ENCODE measurements at regions not wholly inside any gene's neighbourhood (a gene's known extent, or its start where the extent isn't known, plus 50 kb on each side); places are given as distances from the start of the nearest gene placed in this dataset.
"Not testable (repeated sequence)": the region's sequence is repeated elsewhere in the genome, so short reads cannot be mapped to it uniquely, and the experiment has no call there.

- DNase-seq = no peak
- Histone ChIP-seq H3K4me3 (peak overlapping the region in 1 of 2 donors; percentile 99), H3K36me3 (no peaks in the 10 kb centered on the region), H3K27me3 (no peaks in the 10 kb centered on the region), H3K4me1 (peaks cover 0 to 10% of the 10 kb centered on the region in 2 donors), H3K9me3 (no peaks in the 10 kb centered on the region), H3K27ac (peak overlapping the region in 1 of 2 donors; percentile 82)
- TF ChIP-seq POLR2A (IDR thresholded peaks at IDR 0.05) (no peak), CTCF (IDR thresholded peaks at IDR 0.05) (no peak)
- intact Hi-C loops (cut with DNase I; ENCODE audit: low total_unique reads) = no loop called here
Observed at GRCh38 chr3:15861163-15861562, 63.4 kb upstream of the ANKRD28 start.

- intact Hi-C loops (cut with DNase I; ENCODE audit: low total_unique reads) = no loop called here
- H3K36me3 ChIP-seq = no peaks in the 10 kb centered on the region
- H3K27me3 ChIP-seq = no peaks in the 10 kb centered on the region
- no peaks in the 10 kb centered on the region for H3K4me1 ChIP-seq
- no peak overlapping the region for H3K4me3 ChIP-seq
- no peaks in the 10 kb centered on the region for H3K9me3 ChIP-seq
- TF ChIP-seq POLR2A (IDR thresholded peaks at IDR 0.05) (no peak), CTCF (IDR thresholded peaks at IDR 0.05) (no peak)
- DNase-seq = no peak
- no peak overlapping the region for H3K27ac ChIP-seq
Observed at GRCh38 chr3:15872807-15873206, 75.0 kb upstream of the ANKRD28 start.

- H3K4me1 ChIP-seq = no peaks in the 10 kb centered on the region
- no peaks in the 10 kb centered on the region for H3K9me3 ChIP-seq
- H3K36me3 ChIP-seq = no peaks in the 10 kb centered on the region
- intact Hi-C loops (cut with DNase I; ENCODE audit: low total_unique reads) = no loop called here
- H3K27ac ChIP-seq = no peak overlapping the region
- no peak for TF ChIP-seq CTCF (IDR thresholded peaks at IDR 0.05)
- no peaks in the 10 kb centered on the region for H3K27me3 ChIP-seq
- no peak for DNase-seq
- no peak overlapping the region for H3K4me3 ChIP-seq
Observed at GRCh38 chr3:15873415-15873814, 75.6 kb upstream of the ANKRD28 start.

GRCh38 chr3:15875016-15875689, 77.4 kb upstream of the ANKRD28 start:
- no peak for DNase-seq
- Histone ChIP-seq H3K4me3 (no peak overlapping the region), H3K4me1 (no peaks in the 10 kb centered on the region), H3K27me3 (no peaks in the 10 kb centered on the region), H3K27ac (no peak overlapping the region), H3K36me3 (no peaks in the 10 kb centered on the region), H3K9me3 (no peaks in the 10 kb centered on the region)
- TF ChIP-seq POLR2A (IDR thresholded peaks at IDR 0.05) (no peak), CTCF (IDR thresholded peaks at IDR 0.05) (no peak)
- intact Hi-C loops (cut with DNase I; ENCODE audit: low total_unique reads) = no loop called here

- Histone ChIP-seq H3K4me1 (no peaks in the 10 kb centered on the region), H3K27me3 (no peaks in the 10 kb centered on the region), H3K9me3 (no peaks in the 10 kb centered on the region), H3K27ac (no peak overlapping the region), H3K4me3 (no peak overlapping the region), H3K36me3 (no peaks in the 10 kb centered on the region)
- intact Hi-C loops (cut with DNase I; ENCODE audit: low total_unique reads) = no loop called here
- no peak for DNase-seq
- no peak for TF ChIP-seq POLR2A (IDR thresholded peaks at IDR 0.05)
Observed at GRCh38 chr3:15876669-15877068, 78.9 kb upstream of the ANKRD28 start.

- intact Hi-C loops (cut with DNase I; ENCODE audit: low total_unique reads) = no loop called here
- no peaks in the 10 kb centered on the region for H3K9me3 ChIP-seq
- H3K4me3 ChIP-seq = no peak overlapping the region
- no peak overlapping the region for H3K27ac ChIP-seq
- no peaks in the 10 kb centered on the region for H3K36me3 ChIP-seq
- H3K27me3 ChIP-seq = no peaks in the 10 kb centered on the region
- TF ChIP-seq POLR2A (IDR thresholded peaks at IDR 0.05) (no peak), CTCF (IDR thresholded peaks at IDR 0.05) (no peak)
- H3K4me1 ChIP-seq = no peaks in the 10 kb centered on the region
- no peak for DNase-seq
Observed at GRCh38 chr3:15877813-15878212, 80.0 kb upstream of the ANKRD28 start.

GRCh38 chr3:15879787-15880186, 82.0 kb upstream of the ANKRD28 start:
- H3K4me3 ChIP-seq; H3K27me3 ChIP-seq; H3K36me3 ChIP-seq; H3K9me3 ChIP-seq; H3K27ac ChIP-seq; intact Hi-C loops (cut with DNase I; ENCODE audit: low total_unique reads); H3K4me1 ChIP-seq; DNase-seq: not testable (repeated sequence)

Measured in uterus (tissue), 3 donors.